SK-N-SH (cell line): ENCODE measurements at regions not wholly inside any gene's neighbourhood (a gene's known extent, or its start where the extent isn't known, plus 50 kb on each side); places are given as distances from the start of the nearest gene placed in this dataset.

Experiments
- EP300 ChIP-seq, 2 experiments: IDR thresholded peaks; 2 replicates each; pipeline versions ENCODE4 v1.4.0 to v1.6.1; 2012; ENCODE audit warnings: borderline replicate concordance in 1 of 2, low read depth in 1 of 2, low read length in 1 of 2
- POLR2AphosphoS5 ChIP-seq: IDR thresholded peaks from 2 replicates; pipeline ENCODE4 v1.6.1; 2012; ENCODE audit warnings: low read depth, low read length
- RCOR1 ChIP-seq: fragments of 150-350 bp; IDR thresholded peaks from 2 replicates; pipeline ENCODE4 v1.6.1; 2017; ENCODE audit warnings: antibody characterized with exemption, low read length
- TF ChIP-seq, protein P1 (sequence below): fragments of 200-600 bp; sonication (generic); IDR thresholded peaks from 2 replicates; pipeline ENCODE4 v1.6.1; 2017; ENCODE audit warnings: antibody characterized with exemption, mild to moderate bottlenecking, moderate library complexity

DNA sequence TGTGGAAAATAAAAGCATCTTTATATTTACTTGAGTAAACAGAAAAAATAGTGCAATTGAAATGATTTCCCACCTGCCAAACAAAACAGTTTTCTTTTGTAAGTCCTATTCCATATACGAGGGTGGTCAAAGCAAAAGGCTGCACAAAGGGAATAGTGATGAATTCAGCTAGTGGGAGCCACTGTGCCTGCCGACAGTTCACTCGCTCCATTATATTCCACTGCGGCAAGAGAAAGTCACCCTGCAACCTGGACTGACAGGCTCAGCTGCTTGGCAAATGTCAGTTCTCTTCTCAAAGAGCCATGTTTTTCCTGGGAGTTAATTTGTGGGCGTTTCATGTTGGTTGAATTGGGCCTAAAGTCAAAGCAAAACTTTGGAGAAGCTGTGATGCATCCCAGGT, 145.4 kb downstream of the LMO4 start:
- TF ChIP-seq, protein P1, sequence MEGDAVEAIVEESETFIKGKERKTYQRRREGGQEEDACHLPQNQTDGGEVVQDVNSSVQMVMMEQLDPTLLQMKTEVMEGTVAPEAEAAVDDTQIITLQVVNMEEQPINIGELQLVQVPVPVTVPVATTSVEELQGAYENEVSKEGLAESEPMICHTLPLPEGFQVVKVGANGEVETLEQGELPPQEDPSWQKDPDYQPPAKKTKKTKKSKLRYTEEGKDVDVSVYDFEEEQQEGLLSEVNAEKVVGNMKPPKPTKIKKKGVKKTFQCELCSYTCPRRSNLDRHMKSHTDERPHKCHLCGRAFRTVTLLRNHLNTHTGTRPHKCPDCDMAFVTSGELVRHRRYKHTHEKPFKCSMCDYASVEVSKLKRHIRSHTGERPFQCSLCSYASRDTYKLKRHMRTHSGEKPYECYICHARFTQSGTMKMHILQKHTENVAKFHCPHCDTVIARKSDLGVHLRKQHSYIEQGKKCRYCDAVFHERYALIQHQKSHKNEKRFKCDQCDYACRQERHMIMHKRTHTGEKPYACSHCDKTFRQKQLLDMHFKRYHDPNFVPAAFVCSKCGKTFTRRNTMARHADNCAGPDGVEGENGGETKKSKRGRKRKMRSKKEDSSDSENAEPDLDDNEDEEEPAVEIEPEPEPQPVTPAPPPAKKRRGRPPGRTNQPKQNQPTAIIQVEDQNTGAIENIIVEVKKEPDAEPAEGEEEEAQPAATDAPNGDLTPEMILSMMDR: no peak
- no peak for TF ChIP-seq POLR2AphosphoS5
- no peak for TF ChIP-seq EP300 (IDR thresholded peaks at IDR 0.05; ENCODE audit: borderline replicate concordance in 1 of 2, low read depth in 1 of 2, low read length in 1 of 2)
- no peak for TF ChIP-seq RCOR1
